Ishikawa (cell line): ENCODE measurements at regions not wholly inside any gene's neighbourhood (a gene's known extent, or its start where the extent isn't known, plus 50 kb on each side); places are given as distances from the start of the nearest gene placed in this dataset.

Source experiments
- CEBPB ChIP-seq: IDR thresholded peaks from 2 replicates; pipeline ENCODE4 v1.6.1; 2012
- CREB1 ChIP-seq: IDR thresholded peaks from 2 replicates; pipeline ENCODE4 v1.6.1; 2012; ENCODE audit warnings: low read depth
- EGR1 ChIP-seq: IDR thresholded peaks from 2 replicates; pipeline ENCODE4 v1.6.1; 2012
- EP300 ChIP-seq: IDR thresholded peaks from 2 replicates; pipeline ENCODE4 v1.6.1; 2012; ENCODE audit warnings: borderline replicate concordance
- FOXM1 ChIP-seq: IDR thresholded peaks from 2 replicates; pipeline ENCODE4 v1.6.1; 2012; ENCODE audit warnings: low read depth, borderline replicate concordance
- NFIC ChIP-seq: IDR thresholded peaks from 2 replicates; pipeline ENCODE4 v1.6.1; 2012
- RAD21 ChIP-seq: IDR thresholded peaks from 2 replicates; pipeline ENCODE4 v1.6.1; 2012; ENCODE audit warnings: low read depth
- TAF1 ChIP-seq: IDR thresholded peaks from 2 replicates; pipeline ENCODE4 v1.6.1; 2012; ENCODE audit warnings: low read depth, mild to moderate bottlenecking
- TCF12 ChIP-seq: IDR thresholded peaks from 2 replicates; pipeline ENCODE4 v1.6.1; 2012; ENCODE audit warnings: low read depth
- TEAD4 ChIP-seq: IDR thresholded peaks from 2 replicates; pipeline ENCODE4 v1.6.1; 2012
- YY1 ChIP-seq: IDR thresholded peaks from 2 replicates; pipeline ENCODE4 v1.6.1; 2012; ENCODE audit warnings: low read depth
- ZBTB7A ChIP-seq: IDR thresholded peaks from 2 replicates; pipeline ENCODE4 v1.6.1; 2012; ENCODE audit warnings: low read depth
- TF ChIP-seq, protein P1 (sequence below): IDR thresholded peaks from 2 replicates; pipeline ENCODE4 v1.6.1; 2012
- TF ChIP-seq, protein P2 (sequence below): IDR thresholded peaks from 2 replicates; pipeline ENCODE4 v1.6.1; 2012
- TF ChIP-seq, protein P3 (sequence below): IDR thresholded peaks from 2 replicates; pipeline ENCODE4 v1.6.1; 2012; ENCODE audit warnings: low read depth, mild to moderate bottlenecking

DNA sequence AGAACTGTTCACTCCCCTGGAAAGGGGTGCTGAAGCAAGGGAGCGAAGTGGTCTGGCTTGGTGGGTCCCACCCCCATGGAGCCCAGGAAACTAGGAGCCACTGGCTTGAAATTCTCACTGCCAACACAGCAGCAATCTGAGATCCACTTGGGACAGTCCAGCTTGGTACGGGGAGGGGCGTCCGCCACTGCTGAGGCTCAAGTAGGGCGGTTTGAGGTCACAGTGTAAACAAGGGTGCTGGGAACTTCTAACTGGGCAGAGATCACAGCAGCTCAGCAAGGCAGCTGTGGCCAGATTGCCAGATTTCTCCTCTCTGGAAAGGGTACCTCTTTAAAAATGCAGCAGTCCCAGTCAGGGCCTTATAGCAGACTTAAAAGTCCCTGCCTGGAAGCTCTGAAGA lies 53.9 kb upstream of the GALNTL6 start:
- TF ChIP-seq ZBTB7A (no peak), YY1 (no peak), TEAD4 (no peak), TCF12 (no peak)
- TF ChIP-seq, protein P1, sequence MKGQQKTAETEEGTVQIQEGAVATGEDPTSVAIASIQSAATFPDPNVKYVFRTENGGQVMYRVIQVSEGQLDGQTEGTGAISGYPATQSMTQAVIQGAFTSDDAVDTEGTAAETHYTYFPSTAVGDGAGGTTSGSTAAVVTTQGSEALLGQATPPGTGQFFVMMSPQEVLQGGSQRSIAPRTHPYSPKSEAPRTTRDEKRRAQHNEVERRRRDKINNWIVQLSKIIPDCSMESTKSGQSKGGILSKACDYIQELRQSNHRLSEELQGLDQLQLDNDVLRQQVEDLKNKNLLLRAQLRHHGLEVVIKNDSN, result no peak
- TF ChIP-seq, protein P2, sequence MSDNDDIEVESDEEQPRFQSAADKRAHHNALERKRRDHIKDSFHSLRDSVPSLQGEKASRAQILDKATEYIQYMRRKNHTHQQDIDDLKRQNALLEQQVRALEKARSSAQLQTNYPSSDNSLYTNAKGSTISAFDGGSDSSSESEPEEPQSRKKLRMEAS, result no peak

DNA sequence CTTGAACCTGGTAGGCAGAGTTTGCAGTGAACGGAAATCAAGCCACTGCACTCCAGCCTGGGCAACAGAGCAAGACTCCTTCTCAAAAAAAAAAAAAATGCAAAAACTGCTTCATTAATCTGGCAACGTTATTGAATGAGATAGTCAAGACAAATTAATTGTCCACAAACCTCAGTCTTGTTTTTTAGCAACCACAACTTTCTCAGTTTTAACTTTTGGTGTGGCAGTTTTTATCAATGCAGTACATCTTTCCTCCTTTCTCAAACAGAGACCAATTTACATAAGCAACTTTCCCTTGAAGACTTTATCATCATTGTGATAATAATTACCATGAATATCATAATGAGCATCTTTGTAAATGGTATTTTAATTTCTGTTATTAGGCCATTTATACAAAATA lies 61.7 kb upstream of the GALNTL6 start:
- TF ChIP-seq EP300, result no peak
- TF ChIP-seq TCF12, result no peak
- no peak for TF ChIP-seq EGR1
- no peak for TF ChIP-seq TEAD4
- TF ChIP-seq RAD21, result no peak
- TF ChIP-seq CEBPB, result no peak
- TF ChIP-seq, protein P3, sequence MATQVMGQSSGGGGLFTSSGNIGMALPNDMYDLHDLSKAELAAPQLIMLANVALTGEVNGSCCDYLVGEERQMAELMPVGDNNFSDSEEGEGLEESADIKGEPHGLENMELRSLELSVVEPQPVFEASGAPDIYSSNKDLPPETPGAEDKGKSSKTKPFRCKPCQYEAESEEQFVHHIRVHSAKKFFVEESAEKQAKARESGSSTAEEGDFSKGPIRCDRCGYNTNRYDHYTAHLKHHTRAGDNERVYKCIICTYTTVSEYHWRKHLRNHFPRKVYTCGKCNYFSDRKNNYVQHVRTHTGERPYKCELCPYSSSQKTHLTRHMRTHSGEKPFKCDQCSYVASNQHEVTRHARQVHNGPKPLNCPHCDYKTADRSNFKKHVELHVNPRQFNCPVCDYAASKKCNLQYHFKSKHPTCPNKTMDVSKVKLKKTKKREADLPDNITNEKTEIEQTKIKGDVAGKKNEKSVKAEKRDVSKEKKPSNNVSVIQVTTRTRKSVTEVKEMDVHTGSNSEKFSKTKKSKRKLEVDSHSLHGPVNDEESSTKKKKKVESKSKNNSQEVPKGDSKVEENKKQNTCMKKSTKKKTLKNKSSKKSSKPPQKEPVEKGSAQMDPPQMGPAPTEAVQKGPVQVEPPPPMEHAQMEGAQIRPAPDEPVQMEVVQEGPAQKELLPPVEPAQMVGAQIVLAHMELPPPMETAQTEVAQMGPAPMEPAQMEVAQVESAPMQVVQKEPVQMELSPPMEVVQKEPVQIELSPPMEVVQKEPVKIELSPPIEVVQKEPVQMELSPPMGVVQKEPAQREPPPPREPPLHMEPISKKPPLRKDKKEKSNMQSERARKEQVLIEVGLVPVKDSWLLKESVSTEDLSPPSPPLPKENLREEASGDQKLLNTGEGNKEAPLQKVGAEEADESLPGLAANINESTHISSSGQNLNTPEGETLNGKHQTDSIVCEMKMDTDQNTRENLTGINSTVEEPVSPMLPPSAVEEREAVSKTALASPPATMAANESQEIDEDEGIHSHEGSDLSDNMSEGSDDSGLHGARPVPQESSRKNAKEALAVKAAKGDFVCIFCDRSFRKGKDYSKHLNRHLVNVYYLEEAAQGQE, result no peak
- no peak for TF ChIP-seq ZBTB7A
- no peak for TF ChIP-seq CREB1
- TF ChIP-seq, protein P2, result no peak
- no peak for TF ChIP-seq NFIC
- no peak for TF ChIP-seq FOXM1
- no peak for TF ChIP-seq TAF1
- TF ChIP-seq, protein P1, result no peak
- no peak for TF ChIP-seq YY1

DNA sequence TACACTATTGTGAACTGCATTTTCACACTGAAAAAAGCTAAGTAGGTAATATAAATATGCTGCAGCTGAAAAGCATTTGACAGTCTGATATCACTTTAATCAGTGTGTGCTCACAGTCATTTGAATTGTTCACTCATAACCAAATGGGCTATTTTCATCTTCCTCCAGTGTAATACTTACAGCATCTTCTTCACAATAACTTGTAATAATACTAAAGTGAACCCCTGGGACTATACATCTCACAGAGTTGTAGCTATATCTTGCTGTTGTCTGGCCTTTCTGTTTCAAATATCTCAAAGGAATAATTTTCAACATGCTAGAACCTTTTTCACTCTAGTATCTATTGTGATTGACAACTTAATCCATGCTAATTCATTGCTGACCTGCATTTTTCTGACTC lies 66.8 kb upstream of the GALNTL6 start:
- TF ChIP-seq, protein P3, result no peak
- no peak for TF ChIP-seq CEBPB
- TF ChIP-seq TCF12, result no peak
- no peak for TF ChIP-seq NFIC
- TF ChIP-seq, protein P1, result no peak
- TF ChIP-seq CREB1, result no peak
- TF ChIP-seq FOXM1, result no peak
- TF ChIP-seq TEAD4, result no peak
- TF ChIP-seq YY1, result no peak
- TF ChIP-seq TAF1, result no peak
- TF ChIP-seq ZBTB7A, result no peak
- no peak for TF ChIP-seq RAD21
- no peak for TF ChIP-seq EGR1
- no peak for TF ChIP-seq EP300
- TF ChIP-seq, protein P2, result no peak

DNA sequence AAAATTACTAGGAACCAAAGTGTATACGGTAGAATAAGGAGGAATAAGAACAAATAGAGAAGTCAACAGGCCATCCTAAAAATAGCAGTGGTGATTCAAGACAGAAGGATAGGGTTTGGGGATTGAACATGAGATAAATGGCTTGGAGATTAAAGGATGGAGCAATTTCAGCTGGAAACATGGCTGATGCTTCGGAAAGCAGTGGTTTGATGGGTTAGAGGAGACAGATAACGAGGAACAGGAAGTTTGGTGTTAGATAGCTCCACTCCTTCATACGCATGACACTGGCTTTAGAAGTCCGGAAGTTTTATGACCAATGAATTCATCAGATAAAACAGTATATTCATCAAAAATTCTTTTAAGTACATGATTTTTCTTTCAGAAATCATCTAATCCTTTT lies 70.8 kb upstream of the GALNTL6 start:
- TF ChIP-seq EGR1 (no peak), RAD21 (no peak), TEAD4 (no peak), ZBTB7A (no peak), EP300 (no peak), NFIC (no peak), YY1 (no peak), CREB1 (no peak), TAF1 (no peak), TCF12 (no peak), CEBPB (no peak), FOXM1 (no peak)
- TF ChIP-seq, protein P1, result no peak
- TF ChIP-seq, protein P3, result no peak
- TF ChIP-seq, protein P2, result no peak
